Stimulated activated CD8-positive, alpha-beta memory T cell treated with anti-CD3 and anti-CD28 coated beads, Interleukin-4, amount 100 ng/mL, for 1 hour (primary cell): ENCODE measurements at regions not wholly inside any gene's neighbourhood (a gene's known extent, or its start where the extent isn't known, plus 50 kb on each side); places are given as distances from the start of the nearest gene placed in this dataset.
"Not testable (repeated sequence)": the region's sequence is repeated elsewhere in the genome, so short reads cannot be mapped to it uniquely, and the experiment has no call there.

Source experiments
- DNase-seq, 2 donors: peaks; one replicate each; pipeline ENCODE4 v3.0.0-alpha.2; 2020; ENCODE audit warnings: low read depth in 2 of 2, low spot score in 1 of 2

DNA sequence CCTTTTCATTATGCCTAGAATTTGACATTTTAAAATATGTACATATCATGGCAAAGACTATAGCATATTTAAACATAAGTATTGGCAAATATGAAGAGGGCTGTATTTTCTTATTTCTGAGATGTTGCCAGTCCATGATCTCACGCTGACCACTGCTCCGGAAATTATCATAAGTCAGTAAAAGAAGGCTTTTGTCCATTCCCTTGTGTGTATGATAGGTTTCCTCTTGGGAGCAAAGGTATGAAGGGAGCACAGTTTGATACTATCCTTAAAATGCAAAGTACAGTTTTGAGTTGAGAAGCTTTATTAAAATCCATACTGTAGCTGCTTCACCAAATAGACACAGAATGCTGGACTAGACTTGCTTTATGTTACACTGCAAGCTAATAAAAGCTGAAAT lies 52.6 kb upstream of the AGA start:
- no peak for DNase-seq

DNA sequence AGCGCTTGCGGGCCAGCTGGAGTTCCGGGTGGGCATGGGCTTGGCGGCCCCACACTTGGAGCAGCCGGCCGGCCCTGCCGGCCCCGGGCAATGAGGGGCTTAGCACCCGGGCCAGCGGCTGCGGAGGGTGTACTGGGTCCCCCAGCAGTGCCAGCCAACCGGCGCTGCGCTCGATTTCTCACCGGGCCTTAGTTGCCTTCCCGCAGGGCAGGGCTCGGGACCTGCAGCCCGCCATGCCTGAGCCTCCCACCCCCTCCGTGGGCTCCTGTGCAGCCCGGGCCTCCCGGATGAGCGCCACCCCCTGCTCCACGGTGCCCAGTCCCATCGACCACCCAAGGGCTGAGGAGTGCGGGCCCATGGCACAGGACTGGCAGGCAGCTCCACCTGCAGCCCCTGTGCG lies 53.4 kb upstream of the AGA start:
- DNase-seq = not testable (repeated sequence)

DNA sequence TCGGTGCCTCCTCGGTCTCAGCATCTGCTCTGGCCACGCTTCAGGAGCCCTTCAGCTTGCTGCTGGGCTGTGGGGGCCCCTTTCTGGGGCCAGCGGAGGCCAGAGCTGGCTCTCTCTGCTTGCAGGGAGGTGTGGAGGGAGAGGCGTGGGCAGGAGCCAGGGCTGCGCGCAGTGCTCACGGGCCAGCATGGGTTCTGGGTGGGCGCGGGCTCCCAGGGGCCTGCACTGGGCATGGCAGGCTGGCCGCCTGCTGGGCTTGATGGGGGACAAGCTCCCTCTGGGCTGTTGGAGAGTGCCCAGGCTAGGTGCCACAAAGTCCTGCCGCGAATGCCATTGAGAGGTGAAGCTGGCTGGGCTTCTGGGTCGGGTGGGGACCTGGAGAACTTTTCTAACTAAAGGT lies 57.3 kb upstream of the AGA start:
- no peak for DNase-seq

DNA sequence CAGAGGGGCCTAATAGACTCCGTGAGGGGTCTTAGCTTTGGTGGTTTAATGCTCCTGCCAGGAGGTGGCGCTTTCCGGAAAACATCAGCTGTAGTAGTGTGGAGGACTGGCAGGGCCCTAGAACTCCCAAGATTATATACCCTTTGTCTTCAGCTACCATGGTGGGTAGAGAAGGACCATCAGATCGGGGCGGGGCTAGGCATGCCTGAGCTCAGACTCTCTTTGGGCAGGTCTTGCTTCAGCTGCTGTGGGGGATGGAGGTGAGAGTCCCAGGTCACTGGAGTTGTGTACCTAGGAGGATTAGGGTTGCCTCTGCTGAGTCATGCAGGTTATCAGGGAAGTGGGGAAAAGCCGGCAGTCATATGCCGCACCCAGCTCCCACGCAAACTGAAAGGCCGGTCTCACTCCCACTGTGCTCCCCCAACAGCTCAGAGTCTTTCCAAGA lies 63.0 kb upstream of the AGA start:
- no peak for DNase-seq

DNA sequence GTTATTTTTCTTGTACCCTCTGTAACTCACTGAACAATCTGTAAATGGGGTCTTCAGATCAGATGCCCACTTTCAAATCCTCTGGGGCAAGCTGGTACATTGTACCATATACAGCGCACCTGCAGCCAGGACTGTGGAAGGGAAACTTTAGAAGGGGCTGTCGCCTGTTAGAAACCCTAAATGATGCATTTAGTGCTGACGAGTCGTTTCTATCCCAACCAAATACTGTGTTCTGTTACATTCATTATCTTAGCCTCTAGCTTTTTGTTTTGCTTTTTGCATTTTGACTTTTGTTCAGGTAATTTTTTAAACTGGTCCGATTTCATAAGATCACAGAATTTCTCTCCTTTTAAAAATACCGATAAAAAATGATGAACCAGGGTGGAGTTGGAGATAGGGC lies 66.4 kb upstream of the AGA start:
- DNase-seq = no peak

GRCh38 chr4:177509226-177509745 lies 67.0 kb upstream of the AGA start:
- no peak for DNase-seq

DNA sequence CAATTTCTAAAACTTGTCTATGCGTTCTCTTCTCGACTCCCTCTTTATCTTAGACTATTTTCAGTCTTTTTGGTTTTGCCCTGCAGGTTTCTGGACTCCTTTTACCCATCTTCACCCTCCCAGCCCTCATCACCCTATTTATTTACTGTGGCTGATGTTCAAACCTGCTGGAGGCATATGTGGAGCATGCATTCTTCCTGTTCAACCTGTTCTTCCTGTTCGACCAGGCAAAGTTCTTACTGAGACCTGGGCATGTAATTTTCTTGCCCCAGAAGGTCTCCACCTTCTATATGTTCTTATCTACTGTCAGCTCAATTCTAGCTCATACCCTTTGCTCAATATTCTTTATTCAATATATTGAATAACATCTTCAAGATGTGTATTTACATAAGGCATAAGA lies 69.4 kb upstream of the AGA start:
- no peak for DNase-seq

DNA sequence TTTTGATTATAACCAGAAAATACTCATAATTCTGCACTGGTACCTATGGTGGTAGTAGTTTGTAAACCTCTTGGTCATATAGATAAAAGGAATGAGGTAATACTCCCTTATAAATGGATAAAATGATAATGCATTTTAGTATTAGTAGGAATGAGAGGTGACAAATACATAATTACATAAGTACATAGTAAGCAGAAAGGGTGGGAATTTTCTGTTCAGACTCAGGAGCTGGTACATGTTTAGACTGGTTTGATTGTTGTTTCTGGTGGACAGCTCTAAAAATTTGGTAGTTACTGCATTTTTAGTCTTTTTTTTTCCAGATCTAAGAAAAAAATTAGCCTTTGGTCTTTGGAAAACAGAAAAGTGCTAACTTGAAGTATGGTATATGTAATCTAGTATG lies 70.4 kb upstream of the AGA start:
- no peak for DNase-seq

GRCh38 chr4:177517862-177518261 lies 75.6 kb upstream of the AGA start:
- no peak for DNase-seq

DNA sequence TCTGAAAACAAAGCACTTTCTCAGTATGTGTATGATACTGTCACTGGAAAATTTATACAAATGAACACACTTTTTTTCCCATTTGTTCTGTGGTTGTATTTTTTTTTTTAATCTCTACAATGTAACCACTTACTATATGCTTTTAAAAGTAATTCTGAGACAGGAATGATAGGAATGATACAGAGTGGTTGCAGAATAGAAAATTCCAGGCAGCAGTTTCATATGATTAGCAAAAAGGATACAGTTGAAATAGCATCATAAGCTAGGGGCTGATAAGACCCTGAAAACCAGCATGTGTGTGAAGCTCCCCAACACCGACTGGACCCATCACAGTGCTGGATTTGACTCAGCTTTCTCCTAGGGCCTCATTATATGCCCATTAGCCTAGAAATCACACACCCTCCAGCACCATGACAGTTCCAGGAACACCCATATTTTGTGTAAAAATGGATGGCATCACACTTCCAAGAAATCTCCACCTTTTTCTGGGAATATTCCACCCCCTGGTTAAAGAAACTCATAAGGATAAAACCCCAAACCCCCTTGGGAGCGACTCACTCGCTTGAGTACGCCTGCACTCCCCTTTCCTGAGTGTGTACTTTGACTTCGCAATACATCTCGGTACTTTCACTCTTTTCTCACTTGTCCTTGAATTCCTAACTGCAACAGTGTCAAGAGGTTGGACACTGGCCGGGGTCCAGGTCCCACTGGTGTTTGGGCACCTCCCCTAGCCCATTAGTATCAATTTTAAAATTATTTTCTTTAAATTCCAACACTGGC lies 77.4 kb upstream of the AGA start:
- DNase-seq = no peak

DNA sequence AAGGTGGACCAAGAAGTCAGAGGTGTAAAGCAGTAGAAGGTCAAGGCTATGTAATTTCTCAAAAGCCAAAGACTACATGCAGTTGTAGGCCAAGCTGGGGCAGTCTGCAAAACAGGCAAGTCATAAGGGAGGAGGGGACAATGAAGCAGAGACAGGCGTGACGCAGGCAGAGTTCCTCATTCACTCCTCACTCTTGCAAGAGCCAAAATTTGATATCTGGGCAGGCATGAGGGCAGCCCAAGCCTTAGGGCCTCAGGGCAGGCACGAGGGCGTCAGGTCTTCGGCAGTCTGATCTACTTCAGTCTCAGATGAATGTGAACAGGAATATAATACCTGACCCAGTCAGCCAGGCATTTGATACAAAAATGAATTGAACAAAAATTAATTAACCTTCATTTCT lies 86.4 kb upstream of the AGA start:
- no peak for DNase-seq

- DNase-seq = no peak
These were observed 88.3 kb upstream of the AGA start for GRCh38 chr4:177530561-177530960.

DNA sequence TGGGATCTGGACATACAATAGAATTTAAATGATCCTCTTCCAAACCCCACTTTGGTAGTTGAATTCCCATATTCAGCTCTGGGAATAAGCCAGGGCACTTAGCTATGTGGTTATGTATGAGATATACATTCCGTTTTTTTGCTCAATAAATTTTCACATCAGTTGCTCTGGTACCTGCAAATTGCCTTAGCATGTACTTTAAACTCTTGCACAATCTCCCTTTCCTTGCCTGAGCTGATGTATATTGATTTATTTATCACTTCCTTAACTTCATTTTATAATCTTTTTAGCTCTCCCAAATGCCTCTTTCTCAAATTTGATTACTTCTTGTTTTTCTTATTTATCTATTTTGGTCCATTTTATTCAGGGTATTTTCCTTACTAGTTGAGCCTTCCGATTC lies 90.1 kb upstream of the AGA start:
- DNase-seq = no peak

DNA sequence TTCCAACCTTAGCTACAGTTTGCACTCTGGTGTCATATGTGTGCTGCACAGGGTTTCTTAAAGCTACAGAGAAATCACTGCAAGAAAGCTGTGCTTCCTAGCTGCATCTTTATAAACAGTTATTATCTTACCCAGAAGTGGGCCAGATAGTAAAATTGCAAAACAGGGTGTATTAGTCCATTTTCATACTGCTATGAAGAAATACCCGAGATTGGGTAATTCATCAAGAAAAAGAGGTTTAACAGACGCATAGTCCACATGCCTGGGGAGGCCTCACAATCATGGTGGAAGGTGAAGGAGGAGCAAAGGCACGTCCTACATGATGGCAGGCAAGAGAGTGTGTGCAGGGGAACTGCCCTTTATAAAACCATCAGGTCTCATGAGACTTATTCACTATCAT lies 92.6 kb upstream of the AGA start:
- not testable (repeated sequence) for DNase-seq

DNA sequence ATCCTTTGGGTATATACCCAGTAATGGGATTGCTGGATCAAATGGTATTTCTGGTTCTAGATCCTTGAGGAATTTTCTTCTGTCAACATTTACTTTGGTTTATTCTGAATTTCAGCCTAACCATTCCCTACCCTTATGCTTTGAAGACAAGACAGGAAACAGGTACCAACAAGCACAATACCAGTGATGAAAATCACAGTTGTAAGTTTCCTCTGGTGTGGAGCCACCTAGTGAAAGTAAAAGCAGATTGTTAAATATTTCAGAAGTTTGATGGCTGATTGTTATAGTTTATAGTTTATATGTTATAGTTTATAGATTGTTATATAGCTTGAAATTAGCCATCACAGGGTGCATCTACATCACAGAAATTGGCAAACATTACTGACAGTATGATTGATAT lies 104.5 kb upstream of the AGA start:
- no peak for DNase-seq

DNA sequence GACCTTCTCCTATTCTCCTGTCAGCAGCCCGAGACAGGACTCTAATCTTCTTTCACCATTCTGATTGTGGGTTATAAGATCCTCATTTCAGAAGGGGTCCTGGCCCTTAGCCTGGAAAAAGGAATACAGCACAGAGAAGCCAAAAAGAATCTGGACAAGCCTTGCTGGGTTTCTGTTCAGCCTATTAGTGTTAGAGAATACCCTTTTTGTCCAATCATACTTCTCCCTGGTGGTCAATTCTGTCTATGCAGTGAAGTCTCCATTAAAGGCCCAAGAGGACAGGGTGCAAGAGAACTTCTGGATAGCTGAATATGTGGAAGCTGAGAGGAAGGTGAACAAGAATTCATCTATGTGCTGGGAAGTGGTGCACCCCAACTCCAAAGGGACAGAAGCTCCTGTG lies 105.7 kb upstream of the AGA start:
- DNase-seq = no peak

- DNase-seq = no peak
These were observed 112.9 kb upstream of the AGA start for GRCh38 chr4:177555007-177555574.

DNA sequence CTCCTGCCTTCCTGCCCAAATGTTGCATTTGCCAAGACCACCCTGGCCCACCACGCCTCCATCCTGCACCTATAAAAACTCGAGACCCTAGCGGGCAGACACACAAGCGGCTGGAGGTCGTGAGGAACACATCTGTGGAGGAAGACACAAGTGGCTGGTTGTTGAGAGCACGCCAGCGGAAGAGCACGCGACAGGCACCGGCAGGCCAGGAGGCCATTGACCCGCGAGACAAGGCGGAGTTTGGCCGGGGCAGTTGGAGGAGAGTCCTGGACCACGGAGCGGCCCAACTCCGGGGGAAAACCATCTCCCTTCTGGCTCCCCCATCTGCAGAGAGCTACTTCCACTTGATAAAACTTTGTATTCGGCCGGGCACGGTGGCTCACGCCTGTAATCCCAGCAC lies 115.2 kb upstream of the AGA start:
- no peak for DNase-seq

DNA sequence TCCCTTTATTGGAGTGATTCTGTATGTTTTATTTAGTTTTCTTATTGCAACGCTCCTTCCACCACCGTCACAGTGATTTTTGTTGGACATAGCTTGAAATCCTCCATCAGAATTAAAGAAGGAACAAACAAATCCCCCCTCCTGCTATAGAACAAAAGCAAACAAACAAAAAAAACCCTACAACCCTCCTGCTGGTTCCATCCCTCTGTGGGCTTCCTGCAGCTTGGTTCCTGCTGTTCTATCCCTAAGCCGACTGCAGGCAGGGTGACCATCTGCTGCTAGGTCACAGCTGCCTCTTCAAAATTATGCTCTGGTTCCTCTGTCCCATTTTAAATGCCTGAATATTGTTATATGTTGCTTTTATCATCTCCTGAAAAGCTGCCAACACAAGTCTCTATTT lies 116.8 kb upstream of the AGA start:
- no peak for DNase-seq

GRCh38 chr4:177562163-177562562 lies 119.9 kb upstream of the AGA start:
- DNase-seq = no peak

- no peak for DNase-seq
These were observed 120.6 kb upstream of the AGA start for GRCh38 chr4:177562859-177563258.

DNA sequence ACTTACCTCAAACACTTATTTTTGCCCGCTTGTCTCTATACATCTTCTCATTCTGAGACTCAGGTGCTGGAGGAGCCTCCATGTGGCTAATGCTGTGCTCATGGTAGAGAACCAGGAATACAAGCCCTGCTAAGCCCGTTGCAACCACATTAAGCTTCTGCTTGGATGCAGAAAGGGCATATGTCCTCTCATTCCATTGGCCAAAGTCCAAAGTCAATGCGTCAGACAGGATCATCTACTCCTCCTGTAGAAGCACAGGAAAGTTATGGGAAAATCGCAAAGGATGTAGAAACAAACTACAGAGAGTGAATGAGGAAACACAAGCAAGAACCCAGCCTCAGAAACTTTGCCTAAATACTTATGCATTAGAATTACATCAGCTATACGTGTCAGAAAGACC lies 124.5 kb upstream of the AGA start:
- DNase-seq = no peak

GRCh38 chr4:177568931-177569330 lies 126.7 kb upstream of the AGA start:
- DNase-seq = no peak
